H1 (cell line): ENCODE measurements at regions not wholly inside any gene's neighbourhood (a gene's known extent, or its start where the extent isn't known, plus 50 kb on each side); places are given as distances from the start of the nearest gene placed in this dataset.

Experiments
- CTCF ChIA-PET: fragments of 300-600 bp; sonication (Branson Sonifier 250); formaldehyde crosslinking; loops from one replicate; lab custom pipeline; 2021; ENCODE audit not compliant: partially characterized antibody; lab: Charles Lee
- POLR2A ChIA-PET: fragments of 300-600 bp; sonication (Branson Sonifier 250); formaldehyde crosslinking; loops from one replicate; lab custom pipeline; 2021; ENCODE audit warnings: inconsistent platforms; ENCODE audit not compliant: partially characterized antibody; lab: Charles Lee
- DNase-seq, 2 experiments: peaks; one replicate each; pipeline versions ENCODE4 v3.0.0 to v3.0.0-alpha.2; 2010 to 2022; ENCODE audit warnings: low spot score in 2 of 2, low read depth in 1 of 2, mixed read lengths in 1 of 2
- FAIRE-seq: peaks from 2 replicates; lab custom pipeline; 2011; peaks lifted over from hg19 to GRCh38; lab: Jason Lieb, UNC
- H2AFZ ChIP-seq: 2 replicates; pipeline ENCODE4 v1.8.1; 2012; ENCODE audit warnings: low read length, inconsistent platforms
- H2AK5ac ChIP-seq: 2 replicates; pipeline ENCODE4 v1.6.1; 2013; ENCODE audit warnings: low read depth, low read length
- H2BK120ac ChIP-seq: replicated peaks from 2 replicates; pipeline ENCODE3; 2013; ENCODE audit warnings: low read depth, low read length, inconsistent platforms
- H2BK12ac ChIP-seq: 2 replicates; pipeline ENCODE4 v1.6.1; 2013; ENCODE audit warnings: low read depth, low read length
- H2BK15ac ChIP-seq: 2 replicates; pipeline ENCODE4 v1.6.1; 2013; ENCODE audit warnings: low read length
- H2BK20ac ChIP-seq: 2 replicates; pipeline ENCODE4 v1.6.1; 2013; ENCODE audit warnings: low read length
- H2BK5ac ChIP-seq: 2 replicates; pipeline ENCODE4 v1.6.1; 2013; ENCODE audit warnings: low read depth, low read length
- H3K14ac ChIP-seq: 2 replicates; pipeline ENCODE4 v1.6.1; 2013; ENCODE audit warnings: inconsistent platforms; ENCODE audit not compliant: insufficient read length
- H3K18ac ChIP-seq: 2 replicates; pipeline ENCODE4 v1.6.1; 2013; ENCODE audit warnings: low read length; ENCODE audit errors: extremely low read depth
- H3K23ac ChIP-seq: 2 replicates; pipeline ENCODE4 v1.6.1; 2013; ENCODE audit warnings: inconsistent platforms; ENCODE audit not compliant: insufficient read length
- H3K23me2 ChIP-seq: 2 replicates; pipeline ENCODE4 v1.6.1; 2013; ENCODE audit warnings: low read depth, low read length
- H3K27ac ChIP-seq: 2 replicates; pipeline ENCODE4 v1.6.1; 2011; ENCODE audit warnings: low read depth, low read length, inconsistent platforms
- H3K27me3 ChIP-seq, 4 experiments: replicated peaks in 1 of 4; 1 replicate in 1 of 4; 2 replicates in 3 of 4; pipeline versions ENCODE4 v1.6.1 to v1.8.1; 2011 to 2013; ENCODE audit warnings: low read length in 3 of 4, mild to moderate bottlenecking in 3 of 4, inconsistent platforms in 2 of 4, mixed read lengths in 2 of 4, moderate library complexity in 1 of 4; ENCODE audit not compliant: control insufficient read depth in 3 of 4, insufficient read depth in 3 of 4; ENCODE audit errors: extremely low read depth in 1 of 4
- H3K36me3 ChIP-seq, 4 experiments: 2 replicates each; pipeline versions ENCODE4 v1.6.1 to v1.8.1; 2011 to 2013; ENCODE audit warnings: mild to moderate bottlenecking in 4 of 4, low read length in 3 of 4, moderate library complexity in 2 of 4, control low read depth in 1 of 4, inconsistent platforms in 1 of 4; ENCODE audit not compliant: insufficient read depth in 4 of 4, control insufficient read depth in 2 of 4
- H3K4ac ChIP-seq: replicated peaks from 2 replicates; pipeline ENCODE3; 2013; ENCODE audit warnings: low read length, low read depth, mixed read lengths, inconsistent platforms; ENCODE audit not compliant: insufficient read length
- H3K4me1 ChIP-seq, 4 experiments: replicated peaks in 1 of 4; 1 replicate in 1 of 4; 2 replicates in 3 of 4; pipeline versions ENCODE4 v1.6.1 to v1.8.1; 2011 to 2013; ENCODE audit warnings: low read length in 3 of 4, inconsistent platforms in 2 of 4, mixed read lengths in 1 of 4; ENCODE audit not compliant: insufficient read depth in 4 of 4, control insufficient read depth in 3 of 4
- H3K4me2 ChIP-seq, 2 experiments: 2 replicates each; pipeline versions ENCODE4 v1.6.1 to v1.8.1; 2011 to 2013; ENCODE audit warnings: low read depth in 2 of 2, low read length in 2 of 2, control low read depth in 1 of 2, inconsistent platforms in 1 of 2, mild to moderate bottlenecking in 1 of 2; ENCODE audit not compliant: insufficient read depth in 1 of 2
- H3K4me3 ChIP-seq, 4 experiments: fragments of 200-600, 300-600 bp in 1 of 4; sonication (generic), shearing (Covaris generic), sonication (Bioruptor Twin) in 1 of 4; 2 replicates each; pipeline versions ENCODE4 v1.5.1 to v1.8.1; 2011 to 2016; ENCODE audit warnings: low read length in 4 of 4, low read depth in 3 of 4, control low read depth in 2 of 4, inconsistent platforms in 2 of 4, mild to moderate bottlenecking in 2 of 4, mixed read lengths in 1 of 4, moderate library complexity in 1 of 4; ENCODE audit not compliant: insufficient read depth in 2 of 4; ENCODE audit errors: extremely low read depth in 1 of 4
- H3K56ac ChIP-seq: replicated peaks from 2 replicates; pipeline ENCODE3; 2013; ENCODE audit warnings: low read depth, mild to moderate bottlenecking, mixed read lengths, low read length, inconsistent platforms; ENCODE audit not compliant: insufficient read length
- H3K79me1 ChIP-seq: 2 replicates; pipeline ENCODE4 v1.6.1; 2013; ENCODE audit warnings: low read depth, low read length, control low read depth
- H3K79me2 ChIP-seq, 2 experiments: 2 replicates each; pipeline versions ENCODE4 v1.6.1 to v1.8.1; 2012 to 2013; ENCODE audit warnings: low read length in 2 of 2, mild to moderate bottlenecking in 2 of 2, inconsistent platforms in 1 of 2; ENCODE audit not compliant: insufficient read depth in 2 of 2, control insufficient read depth in 1 of 2
- H3K9ac ChIP-seq, 4 experiments: replicated peaks in 1 of 4; 1 replicate in 1 of 4; 2 replicates in 3 of 4; pipeline versions ENCODE4 v1.6.1 to v1.8.1; 2011 to 2013; ENCODE audit warnings: low read depth in 3 of 4, low read length in 3 of 4, control low read depth in 2 of 4, mild to moderate bottlenecking in 2 of 4, moderate library complexity in 2 of 4, inconsistent platforms in 1 of 4; ENCODE audit errors: extremely low read depth in 1 of 4
- H3K9me3 ChIP-seq, 2 experiments: 2 replicates each; pipeline versions ENCODE4 v1.6.1 to v1.8.1; 2012 to 2013; ENCODE audit warnings: mild to moderate bottlenecking in 2 of 2, moderate library complexity in 2 of 2, control low read depth in 1 of 2, inconsistent platforms in 1 of 2, low read depth in 1 of 2, low read length in 1 of 2, mixed read lengths in 1 of 2; ENCODE audit not compliant: insufficient read depth in 2 of 2
- H4K20me1 ChIP-seq, 2 experiments: replicated peaks in 1 of 2; 2 replicates each; pipeline versions ENCODE3 to v1.8.1; 2011 to 2013; ENCODE audit warnings: inconsistent platforms in 2 of 2, low read length in 2 of 2, mild to moderate bottlenecking in 1 of 2; ENCODE audit not compliant: insufficient read depth in 2 of 2, control insufficient read depth in 1 of 2
- H4K5ac ChIP-seq: 2 replicates; pipeline ENCODE4 v1.6.1; 2013; ENCODE audit warnings: low read length, low read depth, mixed read lengths, inconsistent platforms; ENCODE audit not compliant: insufficient read length
- H4K8ac ChIP-seq: 2 replicates; pipeline ENCODE4 v1.8.0; 2013; ENCODE audit warnings: mild to moderate bottlenecking, moderate library complexity, low read length, inconsistent platforms; ENCODE audit not compliant: insufficient read depth; ENCODE audit errors: extremely low read depth
- H4K91ac ChIP-seq: replicated peaks from 2 replicates; pipeline ENCODE3; 2013; ENCODE audit warnings: low read length, mixed read lengths, inconsistent platforms; ENCODE audit not compliant: insufficient read length
- BACH1 ChIP-seq: IDR thresholded peaks from 2 replicates; pipeline ENCODE4 v1.6.1; 2012; ENCODE audit warnings: low read length, improper control_type of control experiment
- BCL11A ChIP-seq, 2 experiments: IDR thresholded peaks; one replicate each; pipeline ENCODE4 v1.6.1; 2011; ENCODE audit warnings: low read depth in 2 of 2, low read length in 2 of 2, mild to moderate bottlenecking in 2 of 2
- CEBPB ChIP-seq: IDR thresholded peaks from 2 replicates; pipeline ENCODE4 v1.6.1; 2012; ENCODE audit warnings: low read depth, low read length
- CTBP2 ChIP-seq: IDR thresholded peaks from 2 replicates; pipeline ENCODE4 v1.7.0; 2011; ENCODE audit warnings: borderline replicate concordance, mild to moderate bottlenecking, moderate library complexity, mixed read lengths, low read length; ENCODE audit not compliant: insufficient read depth, insufficient read length
- EP300 ChIP-seq, 2 experiments: IDR thresholded peaks; 1 replicate in 1 of 2; 2 replicates in 1 of 2; pipeline ENCODE4 v1.6.1; 2011 to 2012; ENCODE audit warnings: low read depth in 2 of 2, low read length in 2 of 2, mild to moderate bottlenecking in 2 of 2, borderline replicate concordance in 1 of 2, inconsistent platforms in 1 of 2, moderate library complexity in 1 of 2
- HDAC6 ChIP-seq: IDR thresholded peaks from one replicate; pipeline ENCODE4 v1.7.1; 2012; ENCODE audit warnings: low read depth, mild to moderate bottlenecking, inconsistent platforms, low read length, moderate library complexity
- TEAD4 ChIP-seq: IDR thresholded peaks from 2 replicates; pipeline ENCODE4 v1.6.1; 2012; ENCODE audit warnings: low read depth, low read length, inconsistent platforms, mixed read lengths
- YY1 ChIP-seq: IDR thresholded peaks from 2 replicates; pipeline ENCODE4 v1.6.1; 2011; ENCODE audit warnings: low read depth, mild to moderate bottlenecking, low read length
- TF ChIP-seq, protein P1 (sequence below), 3 experiments: IDR thresholded peaks; 1 replicate in 2 of 3; 2 replicates in 1 of 3; pipeline versions ENCODE4 v1.5.1 to v1.6.1; 2011; ENCODE audit warnings: low read length in 3 of 3, mild to moderate bottlenecking in 3 of 3, inconsistent platforms in 2 of 3, low read depth in 1 of 3, moderate library complexity in 1 of 3; ENCODE audit not compliant: insufficient read depth in 1 of 3; ENCODE audit errors: control extremely low read depth in 1 of 3
- TF ChIP-seq, protein P2 (sequence below): IDR thresholded peaks from 2 replicates; pipeline ENCODE4 v1.6.1; 2011; ENCODE audit warnings: low read length, improper control_type of control experiment
- TF ChIP-seq, protein P3 (sequence below): IDR thresholded peaks from 2 replicates; pipeline ENCODE4 v1.6.1; 2011; ENCODE audit warnings: low read depth, mild to moderate bottlenecking, low read length; ENCODE audit not compliant: insufficient read depth

DNA sequence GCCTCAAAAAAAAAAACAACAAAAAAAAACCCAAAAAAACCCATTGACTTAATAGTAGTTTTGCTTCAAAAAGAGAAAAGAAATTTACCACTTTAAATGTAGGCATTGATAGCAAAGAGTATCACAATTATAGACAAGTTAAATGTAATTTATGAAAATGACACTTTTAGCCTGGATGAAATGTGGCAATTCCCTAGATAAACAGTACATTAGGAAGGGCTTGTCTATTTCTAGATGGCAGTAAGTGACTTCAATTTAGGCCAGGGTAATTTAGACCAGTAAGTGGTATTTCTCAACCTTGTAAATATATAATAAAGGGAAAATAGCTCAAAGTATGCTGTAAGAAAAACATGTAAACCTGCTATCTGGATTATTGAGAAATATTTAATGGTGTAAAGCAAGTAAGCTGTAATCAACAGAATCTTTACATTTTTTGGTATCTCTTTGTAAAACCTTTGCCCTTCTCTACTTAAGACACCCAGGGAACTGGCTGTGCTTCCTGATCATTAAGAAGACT lies 103.7 kb upstream of the RAPGEF2 start:
- Histone ChIP-seq H2BK12ac (no peak overlapping the region), H3K18ac (no peak overlapping the region), H2BK5ac (no peak overlapping the region), H4K8ac (no peak overlapping the region), H4K5ac (no peak overlapping the region), H3K27ac (no peak overlapping the region), H3K14ac (no peak overlapping the region), H2BK20ac (no peak overlapping the region), H3K4ac (no peak overlapping the region), H3K23ac (no peak overlapping the region), H3K79me1 (no peaks in the 10 kb centered on the region), H4K91ac (no peak overlapping the region), H3K9ac (no peak overlapping the region), H3K4me2 (no peak overlapping the region), H2BK120ac (no peak overlapping the region), H3K36me3 (no peaks in the 10 kb centered on the region), H3K9me3 (no peaks in the 10 kb centered on the region), H3K27me3 (no peaks in the 10 kb centered on the region), H2BK15ac (no peak overlapping the region), H4K20me1 (no peaks in the 10 kb centered on the region), H3K23me2 (no peaks in the 10 kb centered on the region), H3K56ac (no peak overlapping the region), H3K4me1 (no peaks in the 10 kb centered on the region), H2AFZ (no peak overlapping the region), H3K79me2 (no peaks in the 10 kb centered on the region), H2AK5ac (no peak overlapping the region), H3K4me3 (no peak overlapping the region)
- DNase-seq (no peak), FAIRE-seq (no peak)
- CTCF ChIA-PET = interaction anchor here (0.9 to 1.4 kb wide), 2 partner anchors 9 to 27 kb away, joined by 3 read pairs; no protein-coding TSS in a partner anchor
- POLR2A ChIA-PET = no interaction called here
- TF ChIP-seq TEAD4 (no peak), BCL11A (IDR thresholded peaks at IDR 0.05; ENCODE audit: low read depth in 2 of 2, low read length in 2 of 2) (no peak), EP300 (IDR thresholded peaks at IDR 0.05; ENCODE audit: borderline replicate concordance in 1 of 2, low read depth in 2 of 2, low read length in 2 of 2) (no peak), CTBP2 (no peak), BACH1 (no peak), CEBPB (no peak), YY1 (no peak), HDAC6 (no peak)
- TF ChIP-seq, protein P1, sequence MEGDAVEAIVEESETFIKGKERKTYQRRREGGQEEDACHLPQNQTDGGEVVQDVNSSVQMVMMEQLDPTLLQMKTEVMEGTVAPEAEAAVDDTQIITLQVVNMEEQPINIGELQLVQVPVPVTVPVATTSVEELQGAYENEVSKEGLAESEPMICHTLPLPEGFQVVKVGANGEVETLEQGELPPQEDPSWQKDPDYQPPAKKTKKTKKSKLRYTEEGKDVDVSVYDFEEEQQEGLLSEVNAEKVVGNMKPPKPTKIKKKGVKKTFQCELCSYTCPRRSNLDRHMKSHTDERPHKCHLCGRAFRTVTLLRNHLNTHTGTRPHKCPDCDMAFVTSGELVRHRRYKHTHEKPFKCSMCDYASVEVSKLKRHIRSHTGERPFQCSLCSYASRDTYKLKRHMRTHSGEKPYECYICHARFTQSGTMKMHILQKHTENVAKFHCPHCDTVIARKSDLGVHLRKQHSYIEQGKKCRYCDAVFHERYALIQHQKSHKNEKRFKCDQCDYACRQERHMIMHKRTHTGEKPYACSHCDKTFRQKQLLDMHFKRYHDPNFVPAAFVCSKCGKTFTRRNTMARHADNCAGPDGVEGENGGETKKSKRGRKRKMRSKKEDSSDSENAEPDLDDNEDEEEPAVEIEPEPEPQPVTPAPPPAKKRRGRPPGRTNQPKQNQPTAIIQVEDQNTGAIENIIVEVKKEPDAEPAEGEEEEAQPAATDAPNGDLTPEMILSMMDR (IDR thresholded peaks at IDR 0.05; ENCODE audit: control extremely low read depth in 1 of 3, insufficient read depth in 1 of 3, low read depth in 1 of 3, low read length in 3 of 3) = no peak
- TF ChIP-seq, protein P2, sequence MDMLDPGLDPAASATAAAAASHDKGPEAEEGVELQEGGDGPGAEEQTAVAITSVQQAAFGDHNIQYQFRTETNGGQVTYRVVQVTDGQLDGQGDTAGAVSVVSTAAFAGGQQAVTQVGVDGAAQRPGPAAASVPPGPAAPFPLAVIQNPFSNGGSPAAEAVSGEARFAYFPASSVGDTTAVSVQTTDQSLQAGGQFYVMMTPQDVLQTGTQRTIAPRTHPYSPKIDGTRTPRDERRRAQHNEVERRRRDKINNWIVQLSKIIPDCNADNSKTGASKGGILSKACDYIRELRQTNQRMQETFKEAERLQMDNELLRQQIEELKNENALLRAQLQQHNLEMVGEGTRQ = no peak
- TF ChIP-seq, protein P3, sequence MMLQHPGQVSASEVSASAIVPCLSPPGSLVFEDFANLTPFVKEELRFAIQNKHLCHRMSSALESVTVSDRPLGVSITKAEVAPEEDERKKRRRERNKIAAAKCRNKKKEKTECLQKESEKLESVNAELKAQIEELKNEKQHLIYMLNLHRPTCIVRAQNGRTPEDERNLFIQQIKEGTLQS = no peak
